ENCODE measurements at regions not wholly inside any gene's neighbourhood (a gene's known extent, or its start where the extent isn't known, plus 50 kb on each side); places are given as distances from the start of the nearest gene placed in this dataset.

GRCh38 chr3:31164381-31164780, 269.9 kb upstream of the GADL1 start (continued):
- TF ChIP-seq MAX (IDR thresholded peaks at IDR 0.05) (no peak), TCF7L2 (IDR thresholded peaks at IDR 0.05; ENCODE audit: borderline replicate concordance, extremely low read depth, insufficient read depth, insufficient read length) (no peak), POLR2AphosphoS5 (IDR thresholded peaks at IDR 0.05; ENCODE audit: low read depth, low read length) (no peak), ZNF274 (IDR thresholded peaks at IDR 0.05; ENCODE audit: low read depth, low read length) (no peak), ELF1 (IDR thresholded peaks at IDR 0.05; ENCODE audit: borderline replicate concordance, low read depth) (no peak), JUND (IDR thresholded peaks at IDR 0.05) (no peak)

- Histone ChIP-seq H3K27me3 (ENCODE audit: insufficient read depth, low read length) (no peaks in the 10 kb centered on the region), H3K9ac (ENCODE audit: low read length) (no peak overlapping the region), H4K20me1 (ENCODE audit: insufficient read depth) (no peaks in the 10 kb centered on the region), H3K9me3 (ENCODE audit: control insufficient read depth in 1 of 2, insufficient read depth in 1 of 2, low read depth in 1 of 2, low read length in 2 of 2) (no peaks in the 10 kb centered on the region), H3K4me3 (replicated peaks in 1 of 2; ENCODE audit: low read depth in 1 of 2, low read length in 2 of 2) (no peak overlapping the region), H3K4me1 (ENCODE audit: control insufficient read depth in 1 of 2, insufficient read depth in 2 of 2, low read length in 2 of 2) (peaks cover 0 to 10% of the 10 kb centered on the region in 2 experiments; a peak in 1 of 4 replicates), H3K27ac (ENCODE audit: low read depth, low read length) (no peak overlapping the region), H3K79me2 (ENCODE audit: insufficient read depth, low read length) (no peaks in the 10 kb centered on the region), H3K9me2 (ENCODE audit: insufficient read depth) (no peaks in the 10 kb centered on the region), H3K36me3 (ENCODE audit: control insufficient read depth in 1 of 2, insufficient read depth in 2 of 2, low read length in 2 of 2) (no peaks in the 10 kb centered on the region), H2AFZ (ENCODE audit: low read depth, low read length, poor library complexity, severe bottlenecking) (no peak overlapping the region), H3K4me2 (ENCODE audit: low read length) (no peak overlapping the region)
- ATAC-seq (no peak), DNase-seq (ENCODE audit: low read depth, low spot score) (no peak)
- CTCF ChIA-PET: no interaction called here
- TF ChIP-seq JUND (IDR thresholded peaks at IDR 0.05): no peak
- no peak for TF ChIP-seq FOSL1 (IDR thresholded peaks at IDR 0.05; ENCODE audit: low read depth)
- no peak for TF ChIP-seq ELF1 (IDR thresholded peaks at IDR 0.05; ENCODE audit: borderline replicate concordance, low read depth)
- no TSS peak for BruUV-seq (replicated peaks)
- POLR2A ChIA-PET: no interaction called here
- intact Hi-C loops (cut with micrococcal nuclease): no loop called here
- RAD21 ChIA-PET (ENCODE audit: low non-redundant PET in 1 of 2, low total read pairs in 2 of 2, uncharacterized antibody in 2 of 2, unreplicated experiment in 2 of 2): no interaction called here
These were observed 271.0 kb upstream of the GADL1 start for GRCh38 chr3:31165399-31165860.

- Histone ChIP-seq H3K4me2 (ENCODE audit: low read length) (no peak overlapping the region; the same call in 1 of the 2 replicates), H3K9ac (ENCODE audit: low read length) (no peak overlapping the region), H3K9me2 (ENCODE audit: insufficient read depth) (no peaks in the 10 kb centered on the region), H4K20me1 (ENCODE audit: insufficient read depth) (no peaks in the 10 kb centered on the region), H3K36me3 (ENCODE audit: control insufficient read depth in 1 of 2, insufficient read depth in 2 of 2, low read length in 2 of 2) (no peaks in the 10 kb centered on the region), H3K27me3 (ENCODE audit: insufficient read depth, low read length) (no peaks in the 10 kb centered on the region), H2AFZ (ENCODE audit: low read depth, low read length, poor library complexity, severe bottlenecking) (no peak overlapping the region), H3K79me2 (ENCODE audit: insufficient read depth, low read length) (no peaks in the 10 kb centered on the region), H3K4me1 (ENCODE audit: control insufficient read depth in 1 of 2, insufficient read depth in 2 of 2, low read length in 2 of 2) (peaks cover 0 to 10% of the 10 kb centered on the region in 2 experiments; a peak in 1 of 4 replicates), H3K9me3 (ENCODE audit: control insufficient read depth in 1 of 2, insufficient read depth in 1 of 2, low read depth in 1 of 2, low read length in 2 of 2) (no peaks in the 10 kb centered on the region), H3K27ac (ENCODE audit: low read depth, low read length) (no peak overlapping the region), H3K4me3 (replicated peaks in 1 of 2; ENCODE audit: low read depth in 1 of 2, low read length in 2 of 2) (no peak overlapping the region)
- ChIA-PET POLR2A (no interaction called here), CTCF (interaction anchor here (1.1 kb wide), 1 partner anchor 9 kb away, joined by 3 read pairs; no protein-coding TSS in a partner anchor), RAD21 (ENCODE audit: low non-redundant PET in 1 of 2, low total read pairs in 2 of 2, uncharacterized antibody in 2 of 2, unreplicated experiment in 2 of 2) (no interaction called here)
- intact Hi-C loops (cut with micrococcal nuclease): no loop called here
- no TSS peak for BruUV-seq (replicated peaks)
- DNase-seq (ENCODE audit: low read depth, low spot score) (no peak), ATAC-seq (no peak)
- TF ChIP-seq EZH2phosphoT487 (IDR thresholded peaks at IDR 0.05; ENCODE audit: borderline replicate concordance) (no peak), SRF (IDR thresholded peaks at IDR 0.05; ENCODE audit: low read depth) (no peak), MAX (IDR thresholded peaks at IDR 0.05) (no peak), REST (IDR thresholded peaks at IDR 0.05; ENCODE audit: low read depth) (no peak), EZH2 (IDR thresholded peaks at IDR 0.05) (no peak), TCF7L2 (IDR thresholded peaks at IDR 0.05; ENCODE audit: borderline replicate concordance, extremely low read depth, insufficient read depth, insufficient read length) (no peak)
These were observed 271.9 kb upstream of the GADL1 start for GRCh38 chr3:31166249-31166885.

Data from HCT116 (cell line).